ENCODE measurements at regions not wholly inside any gene's neighbourhood (a gene's known extent, or its start where the extent isn't known, plus 50 kb on each side); places are given as distances from the start of the nearest gene placed in this dataset.

DNA sequence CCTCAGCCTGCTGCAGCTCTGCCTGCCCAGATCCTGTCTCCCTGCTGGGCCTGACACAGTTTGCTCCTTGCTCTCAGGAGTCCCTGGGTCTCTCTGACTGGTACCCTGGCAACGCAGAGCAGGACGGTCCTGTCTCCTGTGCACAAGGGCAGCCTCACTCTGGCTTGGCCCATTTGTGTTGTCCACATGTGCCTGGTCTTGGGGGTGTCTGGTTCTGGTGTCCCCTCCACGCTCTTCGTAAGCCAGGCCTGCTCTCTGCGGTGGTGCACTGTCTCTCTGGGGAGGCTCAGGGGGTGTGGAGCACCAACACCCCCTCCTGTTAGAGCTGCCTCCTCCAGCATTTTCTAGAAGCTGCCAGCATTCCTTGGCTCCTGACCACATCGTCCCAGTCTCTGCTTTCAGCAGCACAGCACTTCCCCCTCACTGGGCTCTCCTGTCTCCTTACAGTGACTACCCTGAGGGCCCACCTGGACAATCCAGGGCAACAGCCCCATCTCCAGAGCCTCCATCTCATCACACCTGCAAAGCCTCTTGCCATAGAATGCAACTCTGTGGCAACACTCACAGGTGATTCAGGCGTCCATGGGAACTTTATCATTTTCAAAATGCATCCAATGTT, 235.6 kb upstream of the HS6ST1 start:
- no peak for TF ChIP-seq EP300 (IDR thresholded peaks at IDR 0.05)
- no peak for TF ChIP-seq CTCF (IDR thresholded peaks at IDR 0.05)
- no peak for TF ChIP-seq POLR2A (IDR thresholded peaks at IDR 0.05)
